ENCODE measurements at regions not wholly inside any gene's neighbourhood (a gene's known extent, or its start where the extent isn't known, plus 50 kb on each side); places are given as distances from the start of the nearest gene placed in this dataset.

DNA sequence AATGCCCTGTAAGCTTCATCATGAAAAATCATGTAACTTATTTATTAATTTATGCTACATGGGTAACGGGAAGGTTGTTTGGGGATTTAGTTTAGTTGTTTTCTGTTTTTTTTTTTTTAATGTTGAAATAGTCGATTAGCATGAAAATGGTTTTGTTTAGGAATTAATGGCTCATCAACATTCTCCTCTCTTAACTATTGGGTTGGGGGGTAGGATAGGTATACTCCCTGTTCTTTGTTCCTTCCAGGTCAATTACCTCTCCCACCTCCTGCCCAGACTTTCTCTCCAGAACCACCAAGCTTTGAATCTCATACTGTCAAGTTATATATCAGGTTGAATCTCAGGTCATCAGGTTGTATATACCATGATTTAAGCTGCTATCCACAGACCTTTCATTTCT, 568.7 kb upstream of the DSEL start:
- TF ChIP-seq, protein P1, sequence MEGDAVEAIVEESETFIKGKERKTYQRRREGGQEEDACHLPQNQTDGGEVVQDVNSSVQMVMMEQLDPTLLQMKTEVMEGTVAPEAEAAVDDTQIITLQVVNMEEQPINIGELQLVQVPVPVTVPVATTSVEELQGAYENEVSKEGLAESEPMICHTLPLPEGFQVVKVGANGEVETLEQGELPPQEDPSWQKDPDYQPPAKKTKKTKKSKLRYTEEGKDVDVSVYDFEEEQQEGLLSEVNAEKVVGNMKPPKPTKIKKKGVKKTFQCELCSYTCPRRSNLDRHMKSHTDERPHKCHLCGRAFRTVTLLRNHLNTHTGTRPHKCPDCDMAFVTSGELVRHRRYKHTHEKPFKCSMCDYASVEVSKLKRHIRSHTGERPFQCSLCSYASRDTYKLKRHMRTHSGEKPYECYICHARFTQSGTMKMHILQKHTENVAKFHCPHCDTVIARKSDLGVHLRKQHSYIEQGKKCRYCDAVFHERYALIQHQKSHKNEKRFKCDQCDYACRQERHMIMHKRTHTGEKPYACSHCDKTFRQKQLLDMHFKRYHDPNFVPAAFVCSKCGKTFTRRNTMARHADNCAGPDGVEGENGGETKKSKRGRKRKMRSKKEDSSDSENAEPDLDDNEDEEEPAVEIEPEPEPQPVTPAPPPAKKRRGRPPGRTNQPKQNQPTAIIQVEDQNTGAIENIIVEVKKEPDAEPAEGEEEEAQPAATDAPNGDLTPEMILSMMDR (IDR thresholded peaks at IDR 0.05), result no peak
- TF ChIP-seq POLR2A (IDR thresholded peaks at IDR 0.05) (no peak), POLR2AphosphoS5 (IDR thresholded peaks at IDR 0.05) (no peak)
